HG02970 (cell line): ENCODE measurements at regions not wholly inside any gene's neighbourhood (a gene's known extent, or its start where the extent isn't known, plus 50 kb on each side); places are given as distances from the start of the nearest gene placed in this dataset.
"Not testable (repeated sequence)": the region's sequence is repeated elsewhere in the genome, so short reads cannot be mapped to it uniquely, and the experiment has no call there.

Source experiments
- ATAC-seq: cut with Tn5 transposase; IDR thresholded peaks from one replicate; pipeline ENCODE4 v1.9.1; 2021; ENCODE audit warnings: mild to moderate bottlenecking, moderate library complexity, moderate number of reproducible peaks; ENCODE audit not compliant: unreplicated experiment, low FRiP score

DNA sequence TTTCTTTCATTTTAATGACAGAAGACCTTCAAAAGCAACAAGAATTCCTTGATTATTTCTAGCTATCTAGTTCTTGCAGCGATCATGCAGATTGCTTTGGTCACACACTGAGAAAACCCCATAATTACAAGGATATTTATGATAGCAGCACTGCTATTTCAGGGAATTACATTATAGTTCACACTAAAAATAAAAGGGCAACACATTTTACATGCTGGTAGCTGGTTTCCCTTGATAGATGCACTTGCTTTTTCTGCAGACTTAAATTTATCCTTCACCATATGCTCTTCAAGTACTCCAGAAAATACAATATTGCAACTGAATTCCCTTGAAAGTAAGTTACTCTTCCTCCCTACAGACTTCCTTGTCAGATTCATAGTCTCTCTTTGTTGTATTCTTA is 751.1 kb downstream of the CCDC85A start:
- no peak for ATAC-seq

GRCh38 chr2:56940054-56940453 is 756.3 kb downstream of the CCDC85A start:
- no peak for ATAC-seq

DNA sequence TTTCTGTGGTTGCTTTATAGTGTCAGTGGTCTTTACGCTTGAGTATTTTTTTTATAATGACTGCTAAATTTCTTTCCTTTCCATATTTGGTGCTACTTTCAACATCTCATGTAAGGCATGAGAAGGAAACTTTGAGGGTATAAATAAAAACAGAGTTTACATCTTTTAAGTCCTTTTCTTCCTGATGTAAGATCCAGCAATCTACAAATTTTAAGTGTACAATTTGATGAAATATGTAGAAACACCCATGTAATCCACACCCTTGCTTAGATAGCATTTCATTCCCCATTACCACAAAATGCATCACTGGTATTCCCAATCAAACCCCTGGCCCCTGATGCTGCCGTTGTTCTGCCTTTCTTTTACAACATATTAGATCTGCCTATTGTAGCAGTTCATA is 769.1 kb downstream of the CCDC85A start:
- no peak for ATAC-seq

GRCh38 chr2:56960581-56960980 is 776.8 kb downstream of the CCDC85A start:
- no peak for ATAC-seq

DNA sequence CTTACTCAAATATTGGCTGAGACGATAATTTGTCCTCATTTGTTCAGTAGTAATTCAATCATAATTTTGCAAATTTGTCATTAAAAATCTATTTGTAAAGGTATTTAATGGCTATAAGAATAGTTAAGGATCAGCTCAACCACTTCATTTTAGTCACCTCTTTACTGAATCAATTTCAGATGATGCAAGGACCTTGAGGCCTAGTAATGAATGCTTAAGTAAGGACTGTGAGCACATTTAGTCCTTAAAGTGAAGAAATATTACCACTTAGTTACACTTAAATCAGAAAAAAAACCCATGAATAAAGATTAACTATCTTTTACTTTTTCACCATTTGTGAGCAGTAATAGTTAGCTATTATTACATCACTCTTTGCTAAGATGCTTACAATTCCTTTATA is 778.9 kb downstream of the CCDC85A start:
- no peak for ATAC-seq

GRCh38 chr2:56969513-56969912 is 785.7 kb downstream of the CCDC85A start:
- no peak for ATAC-seq

DNA sequence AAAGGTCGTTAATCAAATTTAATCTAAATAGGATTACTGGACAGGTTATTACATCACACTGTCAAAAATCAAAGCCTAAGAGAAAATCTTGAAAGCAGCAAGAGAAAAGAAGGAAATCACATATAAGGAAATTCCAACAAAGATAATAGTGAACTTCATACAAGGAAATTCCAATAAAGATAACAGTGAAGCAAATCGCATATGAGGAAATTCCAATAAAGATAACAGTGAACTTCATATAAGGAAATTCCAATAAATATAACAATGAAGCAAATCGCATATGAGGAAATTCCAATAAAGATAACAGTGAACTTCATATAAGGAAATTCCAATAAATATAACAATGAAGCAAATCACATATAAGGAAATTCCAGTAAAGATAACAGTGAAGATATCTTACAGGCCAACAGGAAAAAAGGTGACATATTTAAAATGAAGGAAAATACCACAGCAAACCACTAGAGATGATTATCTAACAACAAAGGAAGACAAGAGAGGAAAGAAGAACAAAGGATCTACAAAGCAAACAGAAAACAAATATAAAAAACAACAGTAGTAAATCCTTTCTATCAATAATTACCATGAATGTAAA is 787.7 kb downstream of the CCDC85A start:
- no peak for ATAC-seq

- no peak for ATAC-seq
These were observed 797.8 kb downstream of the CCDC85A start for GRCh38 chr2:56981554-56981953.

- ATAC-seq: no peak
These were observed 801.8 kb downstream of the CCDC85A start for GRCh38 chr2:56985609-56986008.

- ATAC-seq: no peak
These were observed 838.7 kb downstream of the CCDC85A start for GRCh38 chr2:57022496-57022895.

DNA sequence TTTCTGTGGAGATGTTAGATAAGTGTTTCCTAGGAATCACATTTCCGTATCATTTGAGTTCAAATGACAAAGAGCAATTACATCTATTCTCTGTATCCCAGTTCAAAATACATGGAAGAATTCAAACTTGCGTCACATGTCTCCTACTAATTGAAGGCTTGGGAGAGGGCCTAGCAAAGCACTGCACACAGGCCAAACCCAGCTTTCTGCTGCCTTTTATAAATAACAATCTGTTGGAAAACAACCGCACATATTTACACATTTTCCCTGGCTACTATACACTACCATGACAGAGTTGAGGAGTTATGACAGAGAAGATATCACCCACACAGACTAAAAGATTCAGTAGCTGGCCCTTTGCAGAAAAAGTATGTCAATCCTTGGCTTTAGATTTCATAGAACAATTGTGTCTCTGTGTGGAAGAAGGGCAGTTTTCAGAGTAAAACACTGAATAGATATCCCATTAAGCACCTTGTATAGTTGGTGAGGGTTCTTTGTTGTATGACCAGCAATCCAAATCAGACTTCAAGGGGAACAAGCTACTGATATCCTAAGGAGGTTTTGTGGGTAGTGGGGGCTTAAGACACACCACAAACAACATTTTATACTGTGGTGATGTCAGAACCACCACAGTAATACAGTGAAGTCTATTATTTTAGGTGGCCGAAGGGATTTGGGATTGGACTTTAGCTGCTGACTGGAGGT is 861.3 kb downstream of the CCDC85A start:
- no peak for ATAC-seq

GRCh38 chr2:57049273-57049672 is 865.5 kb downstream of the CCDC85A start:
- no peak for ATAC-seq

DNA sequence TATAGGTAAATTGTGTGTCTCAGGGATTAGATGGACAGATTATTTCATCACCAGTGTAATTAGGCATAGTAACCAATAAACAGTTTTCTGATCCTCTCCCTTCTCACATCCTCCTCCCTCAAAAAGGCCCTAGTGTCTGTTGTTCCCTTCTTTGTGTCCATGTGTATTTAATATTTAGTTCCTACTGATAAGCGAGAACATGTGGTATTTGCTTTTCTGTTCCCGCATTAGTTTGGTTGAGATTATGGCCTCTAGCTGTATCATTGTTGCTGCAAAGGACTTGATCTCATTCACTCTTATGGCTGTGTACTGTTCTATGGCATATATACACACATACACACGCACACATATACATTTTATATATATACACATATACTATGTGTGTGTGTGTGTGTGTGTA is 866.2 kb downstream of the CCDC85A start:
- no peak for ATAC-seq

DNA sequence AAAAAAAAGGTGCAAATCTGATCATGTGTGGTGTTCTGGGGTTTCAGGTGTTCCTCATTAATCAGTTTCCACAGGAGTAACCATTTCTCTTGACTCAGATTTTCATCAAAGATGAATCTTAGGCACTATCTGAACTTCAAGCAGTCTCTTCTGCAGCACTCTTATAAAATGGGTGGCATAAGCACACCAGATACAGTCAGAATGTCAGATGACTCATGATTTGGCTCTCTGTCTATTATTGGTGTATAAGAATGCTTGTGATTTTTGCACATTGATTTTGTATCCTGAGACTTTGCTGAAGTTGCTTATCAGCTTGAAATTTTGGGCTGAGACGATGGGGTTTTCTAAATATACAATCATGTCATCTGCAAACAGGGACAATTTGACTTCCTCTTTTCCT is 882.5 kb downstream of the CCDC85A start:
- not testable (repeated sequence) for ATAC-seq

DNA sequence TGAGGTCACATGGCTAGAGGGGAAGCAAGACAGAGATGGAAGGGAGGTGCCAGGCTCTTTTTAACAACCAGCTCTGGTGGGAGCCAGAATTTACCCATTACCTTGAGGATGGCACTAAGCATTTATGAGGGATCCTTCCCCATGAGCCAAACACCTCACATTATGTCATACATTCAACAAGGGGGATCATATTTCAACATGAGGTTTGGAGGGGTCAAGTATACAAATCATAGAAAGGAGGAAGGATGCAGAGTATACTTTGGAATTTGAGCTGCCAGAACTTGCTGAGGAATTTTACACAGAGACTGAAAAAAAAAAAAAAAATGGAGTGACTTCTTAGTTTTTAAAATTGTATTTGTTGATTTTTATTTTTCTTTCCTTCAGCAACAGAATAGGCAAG is 891.4 kb downstream of the CCDC85A start:
- no peak for ATAC-seq

GRCh38 chr2:57080035-57080434 is 896.2 kb downstream of the CCDC85A start:
- ATAC-seq: no peak

DNA sequence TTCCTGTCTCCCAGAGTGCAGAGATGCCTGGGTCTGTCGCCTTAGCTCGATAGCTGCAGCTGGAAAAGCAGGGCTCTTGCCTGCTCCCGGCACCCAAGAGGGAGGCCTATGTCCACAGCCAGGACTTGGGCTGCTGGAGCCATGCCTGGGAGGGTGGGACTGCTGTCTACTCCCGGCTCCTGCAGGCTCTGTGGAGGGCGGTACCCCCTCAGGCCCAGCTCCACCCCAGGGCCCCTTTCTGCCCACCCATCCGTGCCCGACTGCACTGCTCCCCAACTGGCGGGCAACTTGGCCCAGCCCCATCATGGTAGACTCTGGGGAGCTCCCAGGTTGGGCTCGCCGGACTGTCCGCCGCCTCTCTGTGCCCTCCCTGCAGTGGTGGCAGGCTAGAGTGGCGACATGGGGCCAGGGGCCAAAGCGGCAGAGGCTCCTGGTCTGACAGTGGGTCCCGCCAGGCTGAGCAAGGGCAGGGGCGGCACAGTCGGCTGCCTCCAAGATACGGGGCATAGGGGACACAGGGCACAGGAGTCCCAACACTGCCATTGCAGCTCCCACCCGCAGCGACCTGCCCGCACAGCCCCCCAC is 901.0 kb downstream of the CCDC85A start:
- no peak for ATAC-seq

DNA sequence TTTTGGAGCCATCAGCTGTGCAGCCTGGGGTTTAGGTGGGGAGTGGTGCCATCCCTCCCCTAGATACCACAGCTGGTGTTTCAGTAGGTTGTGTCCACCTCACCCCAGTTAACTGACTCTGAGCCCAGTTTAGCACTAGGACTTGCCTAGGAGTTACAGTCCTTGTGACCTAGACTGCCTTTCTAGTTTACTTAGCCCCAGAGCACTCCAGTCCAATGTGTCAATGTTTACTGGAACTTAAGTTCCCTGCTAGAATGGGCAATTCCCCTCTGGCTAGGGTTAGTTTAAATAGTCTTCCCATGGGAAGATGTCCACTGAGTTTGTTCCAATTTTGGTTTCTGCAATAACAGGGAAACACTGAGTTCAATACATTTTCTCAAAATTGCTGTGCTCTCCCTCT is 909.2 kb downstream of the CCDC85A start:
- ATAC-seq: no peak

GRCh38 chr2:57097855-57098254 is 914.1 kb downstream of the CCDC85A start:
- no peak for ATAC-seq

DNA sequence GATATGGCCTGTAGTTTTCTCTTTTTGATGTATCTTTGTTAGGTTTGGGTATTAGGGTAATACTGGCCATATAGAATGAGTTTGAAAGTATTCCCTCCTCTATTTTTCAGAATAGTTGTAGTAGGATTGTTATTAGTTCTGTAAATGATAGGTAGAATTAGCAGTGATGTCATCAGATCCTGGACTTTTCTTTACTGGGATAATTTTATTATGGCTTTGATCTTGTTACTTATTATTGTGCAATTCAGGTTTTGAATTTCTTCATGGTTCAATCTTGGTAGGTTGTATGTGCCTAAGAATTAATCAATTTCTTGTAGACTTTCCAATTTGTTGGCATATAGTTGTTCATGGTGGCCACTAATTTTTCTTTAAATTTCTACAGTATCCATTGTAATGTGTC is 916.6 kb downstream of the CCDC85A start:
- no peak for ATAC-seq

DNA sequence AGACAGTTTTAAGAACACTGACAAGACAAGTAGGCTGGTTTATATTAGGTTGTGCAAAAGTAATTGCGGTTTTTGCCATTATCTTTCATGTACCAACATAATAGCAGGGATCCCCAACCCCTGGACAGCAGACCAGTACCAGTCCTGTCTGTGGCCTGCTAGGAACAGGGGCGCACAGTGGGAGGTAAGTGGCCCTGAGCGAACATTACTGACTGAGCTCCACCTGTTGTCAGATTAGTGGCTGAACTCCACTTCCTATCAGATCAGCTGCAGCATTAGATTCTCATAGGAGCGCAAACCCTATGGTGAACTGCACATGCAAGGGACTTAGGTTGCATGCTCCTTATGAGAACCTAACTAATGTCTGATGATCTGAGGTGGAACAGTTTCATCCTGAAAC is 921.9 kb downstream of the CCDC85A start:
- ATAC-seq: no peak

- no peak for ATAC-seq
These were observed 923.6 kb downstream of the CCDC85A start for GRCh38 chr2:57107353-57107752.
